ENCODE measurements at regions not wholly inside any gene's neighbourhood (a gene's known extent, or its start where the extent isn't known, plus 50 kb on each side); places are given as distances from the start of the nearest gene placed in this dataset.

- CTCF ChIA-PET: no interaction called here
- POLR2A ChIA-PET: no interaction called here
Observed at GRCh38 chr19:31568724-31569123, 219.5 kb upstream of the TSHZ3 start.

GRCh38 chr19:31570718-31571117 is 221.5 kb upstream of the TSHZ3 start:
- no peak for DNase-seq (ENCODE audit: low read depth)
- H3K4me3 ChIP-seq (ENCODE audit: low read depth, low read length): no peak overlapping the region
- no peak for TF ChIP-seq CTCF (IDR thresholded peaks at IDR 0.05; ENCODE audit: insufficient read depth, low read depth, low read length)
- POLR2A ChIA-PET: no interaction called here
- H3K27me3 ChIP-seq (ENCODE audit: control insufficient read depth, insufficient read depth, low read length): no peaks in the 10 kb centered on the region
- no peaks in the 10 kb centered on the region for H3K36me3 ChIP-seq (ENCODE audit: control insufficient read depth, insufficient read depth, low read length)
- CTCF ChIA-PET: no interaction called here

More at GRCh38 chr19:31568724-31569123, 219.5 kb upstream of the TSHZ3 start:
- Histone ChIP-seq H3K4me3 (ENCODE audit: low read depth, low read length) (no peak overlapping the region), H3K27me3 (ENCODE audit: control insufficient read depth, insufficient read depth, low read length) (no peaks in the 10 kb centered on the region), H3K36me3 (ENCODE audit: control insufficient read depth, insufficient read depth, low read length) (no peaks in the 10 kb centered on the region)
- TF ChIP-seq CTCF (IDR thresholded peaks at IDR 0.05; ENCODE audit: insufficient read depth, low read depth, low read length): no peak
- no peak for DNase-seq (ENCODE audit: low read depth)

GRCh38 chr19:31572102-31572975 is 223.1 kb upstream of the TSHZ3 start:
- no peak for DNase-seq (ENCODE audit: low read depth)
- no peak for TF ChIP-seq CTCF (IDR thresholded peaks at IDR 0.05; ENCODE audit: insufficient read depth, low read depth, low read length)
- Histone ChIP-seq H3K36me3 (ENCODE audit: control insufficient read depth, insufficient read depth, low read length) (no peaks in the 10 kb centered on the region), H3K27me3 (ENCODE audit: control insufficient read depth, insufficient read depth, low read length) (no peaks in the 10 kb centered on the region), H3K4me3 (ENCODE audit: low read depth, low read length) (no peak overlapping the region)
- CTCF ChIA-PET: interaction anchor here (1.2 kb wide), 1 partner anchor 23 kb away, joined by 3 read pairs; no protein-coding TSS in a partner anchor
- POLR2A ChIA-PET: no interaction called here

- DNase-seq (ENCODE audit: low read depth): no peak
- CTCF ChIA-PET: interaction anchor here (1.2 kb wide), 1 partner anchor 24 kb away, joined by 3 read pairs; no protein-coding TSS in a partner anchor
- TF ChIP-seq CTCF (IDR thresholded peaks at IDR 0.05; ENCODE audit: insufficient read depth, low read depth, low read length): no peak
- POLR2A ChIA-PET: no interaction called here
- Histone ChIP-seq H3K27me3 (ENCODE audit: control insufficient read depth, insufficient read depth, low read length) (no peaks in the 10 kb centered on the region), H3K4me3 (ENCODE audit: low read depth, low read length) (no peak overlapping the region), H3K36me3 (ENCODE audit: control insufficient read depth, insufficient read depth, low read length) (no peaks in the 10 kb centered on the region)
Observed at GRCh38 chr19:31572976-31573298, 223.7 kb upstream of the TSHZ3 start.

- ChIA-PET CTCF (no interaction called here), POLR2A (no interaction called here)
- TF ChIP-seq CTCF (IDR thresholded peaks at IDR 0.05; ENCODE audit: insufficient read depth, low read depth, low read length): no peak
- DNase-seq (ENCODE audit: low read depth): no peak
- Histone ChIP-seq H3K36me3 (ENCODE audit: control insufficient read depth, insufficient read depth, low read length) (no peaks in the 10 kb centered on the region), H3K27me3 (ENCODE audit: control insufficient read depth, insufficient read depth, low read length) (no peaks in the 10 kb centered on the region), H3K4me3 (ENCODE audit: low read depth, low read length) (no peak overlapping the region)
Observed at GRCh38 chr19:31574251-31574973, 225.2 kb upstream of the TSHZ3 start.

Measured in BJ (cell line).